T-cell (primary cell): ENCODE measurements at regions not wholly inside any gene's neighbourhood (a gene's known extent, or its start where the extent isn't known, plus 50 kb on each side); places are given as distances from the start of the nearest gene placed in this dataset.
"Not testable (repeated sequence)": the region's sequence is repeated elsewhere in the genome, so short reads cannot be mapped to it uniquely, and the experiment has no call there.

Experiments
- ATAC-seq, 4 experiments: fragments of 200-7000 bp in 3 of 4; fragments of 150-1000 bp in 1 of 4; cut with Tn5 transposase; replicated peaks in 1 of 4; 1 replicate in 3 of 4; 2 replicates in 1 of 4; pipeline ENCODE4 v1.10.0; 2021; ENCODE audit warnings: moderate library complexity in 3 of 4, mild to moderate bottlenecking in 2 of 4, moderate number of reproducible peaks in 1 of 4
- CTCF ChIA-PET, 2 donors: fragments of 300-600 bp; sonication (Branson Sonifier 250); formaldehyde crosslinking; loops; one replicate each; lab custom pipeline; 2022; ENCODE audit warnings: antibody characterized with exemption in 2 of 2; lab: Charles Lee
- POLR2A ChIA-PET, 2 donors: fragments of 300-600 bp; sonication (Branson Sonifier 250); formaldehyde crosslinking; loops; one replicate each; lab custom pipeline; 2022; ENCODE audit warnings: antibody characterized with exemption in 2 of 2; lab: Charles Lee
- DNase-seq, 35 experiments: peaks; one replicate each; pipeline versions ENCODE4 v3.0.0 to v3.0.0-alpha.2; 2013 to 2023
- H3K27ac ChIP-seq: one replicate; pipeline ENCODE4 v1.5.1; 2013; ENCODE audit warnings: low read length
- H3K27me3 ChIP-seq, 2 experiments: replicated peaks in 1 of 2; 1 replicate in 1 of 2; 2 replicates in 1 of 2; pipeline versions ENCODE4 v1.6.1 to v1.7.0; 2013; ENCODE audit warnings: low read length in 1 of 2, mixed read lengths in 1 of 2; ENCODE audit not compliant: control insufficient read depth in 2 of 2, insufficient read depth in 2 of 2; ENCODE audit errors: extremely low read depth in 1 of 2
- H3K36me3 ChIP-seq, 2 donors: 1 replicate in 1 of 2; 2 replicates in 1 of 2; pipeline versions ENCODE4 v1.6.1 to v1.7.0; 2013; ENCODE audit warnings: low read length in 1 of 2; ENCODE audit not compliant: control insufficient read depth in 2 of 2, insufficient read depth in 1 of 2; ENCODE audit errors: extremely low read depth in 1 of 2
- H3K4me1 ChIP-seq, 2 experiments: 1 replicate in 1 of 2; 2 replicates in 1 of 2; pipeline versions ENCODE4 v1.6.1 to v1.7.0; 2013; ENCODE audit warnings: low read length in 2 of 2, mixed read lengths in 1 of 2; ENCODE audit not compliant: insufficient read depth in 2 of 2, control insufficient read depth in 1 of 2; ENCODE audit errors: extremely low read depth in 1 of 2
- H3K4me3 ChIP-seq, 2 donors: 1 replicate in 1 of 2; 2 replicates in 1 of 2; pipeline versions ENCODE4 v1.5.1 to v1.7.0; 2013; ENCODE audit warnings: mild to moderate bottlenecking in 2 of 2, low read length in 1 of 2, moderate library complexity in 1 of 2; ENCODE audit not compliant: control insufficient read depth in 1 of 2; ENCODE audit errors: extremely low read depth in 1 of 2
- H3K9me3 ChIP-seq: 2 replicates; pipeline ENCODE4 v1.7.0; 2013
- H3K27ac Mint-ChIP-seq, 2 donors: one replicate each; pipeline ENCODE4 v1.8.0; 2020 to 2021; ENCODE audit warnings: mild to moderate bottlenecking in 2 of 2, mixed read lengths in 2 of 2
- H3K27me3 Mint-ChIP-seq, 2 donors: one replicate each; pipeline ENCODE4 v1.8.0; 2021 to 2022; ENCODE audit warnings: mixed read lengths in 2 of 2
- H3K36me3 Mint-ChIP-seq: one replicate; pipeline ENCODE4 v1.8.0; 2021; ENCODE audit warnings: mixed read lengths
- H3K4me1 Mint-ChIP-seq, 3 donors: one replicate each; pipeline ENCODE4 v1.8.0; 2020 to 2022; ENCODE audit warnings: mixed read lengths in 3 of 3, mild to moderate bottlenecking in 1 of 3
- H3K4me3 Mint-ChIP-seq, 3 donors: one replicate each; pipeline ENCODE4 v1.8.0; 2020 to 2022; ENCODE audit warnings: mild to moderate bottlenecking in 3 of 3, mixed read lengths in 3 of 3, moderate library complexity in 3 of 3
- H3K9me3 Mint-ChIP-seq, 3 donors: one replicate each; pipeline ENCODE4 v1.8.0; 2020 to 2022; ENCODE audit warnings: mixed read lengths in 3 of 3
- WGBS: methylation state at CpG from one replicate; pipeline ENCODE4 v1.1.5; 2013; ENCODE audit warnings: missing lambda C conversion rate; ENCODE audit not compliant: insufficient coverage; 5-methylcytosine and 5-hydroxymethylcytosine counted together

DNA sequence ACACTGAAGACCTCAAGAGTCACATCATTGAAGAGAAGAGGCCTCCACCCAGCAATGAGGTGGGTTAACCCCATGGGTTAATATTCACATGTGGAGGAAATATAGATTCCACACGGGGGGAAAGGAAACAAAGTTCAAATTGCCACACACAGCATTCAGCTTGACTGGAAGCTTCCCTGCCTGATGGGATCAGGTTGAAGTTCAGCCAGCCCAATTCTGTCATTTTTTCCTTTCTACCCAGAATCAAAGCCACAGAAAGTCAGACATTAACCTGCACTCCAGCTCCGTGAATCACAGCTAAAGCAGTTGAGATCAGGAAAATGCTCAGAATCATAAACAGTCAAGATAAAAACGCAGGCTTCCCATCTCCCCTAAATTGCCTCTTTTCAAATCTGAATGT is 208.7 kb upstream of the OBI1 start:
- no peak overlapping the region for H3K4me3 Mint-ChIP-seq
- H3K4me1 Mint-ChIP-seq, result no peaks in the 10 kb centered on the region
- POLR2A ChIA-PET, result no interaction called here

DNA sequence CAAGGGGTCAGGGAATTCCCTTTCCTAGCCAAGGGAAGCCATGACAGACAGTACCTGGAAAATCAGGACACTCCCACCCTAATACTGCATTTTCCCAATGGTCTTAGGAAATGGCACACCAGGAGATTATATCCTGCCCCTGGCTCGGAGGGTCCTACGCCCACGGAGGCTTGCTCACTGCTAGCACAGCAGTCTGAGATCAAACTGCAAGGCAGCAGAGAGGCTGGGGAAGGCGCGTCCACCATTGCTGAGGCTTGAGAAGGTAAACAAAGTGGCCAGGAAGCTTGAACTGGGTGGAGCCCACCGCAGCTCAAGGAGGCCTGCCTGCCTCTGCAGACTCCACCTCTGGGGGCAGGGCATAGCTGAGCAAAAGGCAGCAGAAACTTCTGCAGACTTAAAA is 207.1 kb upstream of the OBI1 start:
- H3K27ac Mint-ChIP-seq, H3K4me1 Mint-ChIP-seq, H3K36me3 Mint-ChIP-seq, H3K4me1 ChIP-seq, CTCF ChIA-PET, H3K4me3 Mint-ChIP-seq, H3K27me3 Mint-ChIP-seq, H3K4me3 ChIP-seq, DNase-seq, H3K36me3 ChIP-seq, H3K9me3 Mint-ChIP-seq, H3K27ac ChIP-seq, H3K27me3 ChIP-seq, POLR2A ChIA-PET, ATAC-seq, H3K9me3 ChIP-seq: not testable (repeated sequence)
- WGBS, result 69% methylated on average over 3 of the region's 6 CpGs

More for the DNA sequence above, 208.7 kb upstream of the OBI1 start:
- H3K27ac ChIP-seq, result no peak overlapping the region
- H3K36me3 ChIP-seq, result no peaks in the 10 kb centered on the region
- DNase-seq, result no peak
- H3K9me3 ChIP-seq, result no peaks in the 10 kb centered on the region
- Mint-ChIP-seq H3K9me3 (no peaks in the 10 kb centered on the region), H3K27me3 (peaks cover 2 to 8% of the 10 kb centered on the region in 2 donors), H3K27ac (no peak overlapping the region), H3K36me3 (no peaks in the 10 kb centered on the region)
- no peak overlapping the region for H3K4me3 ChIP-seq
- H3K4me1 ChIP-seq, result no peaks in the 10 kb centered on the region
- 88% methylated on average over 1 of the region's 3 CpGs for WGBS
- no peaks in the 10 kb centered on the region for H3K27me3 ChIP-seq
- CTCF ChIA-PET, result no interaction called here
- no peak for ATAC-seq

DNA sequence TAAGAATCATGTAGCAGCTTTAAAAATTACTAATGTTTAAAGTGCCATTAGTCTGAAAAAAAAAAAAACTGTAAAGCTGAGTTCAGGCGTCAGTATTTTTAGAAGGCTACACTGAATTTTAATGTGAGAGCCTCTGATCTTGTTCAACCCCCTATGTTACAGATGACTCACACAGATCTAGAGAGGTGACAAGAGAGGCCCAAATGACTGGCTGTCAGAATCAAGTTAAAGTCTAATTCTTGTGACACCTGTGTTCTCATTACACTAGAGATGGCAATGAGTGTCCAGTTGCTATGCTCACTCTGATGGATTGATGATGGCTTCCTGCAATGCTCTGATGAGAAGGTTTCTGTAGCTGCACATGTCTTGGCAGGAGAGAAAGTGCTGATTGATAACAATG is 203.5 kb upstream of the OBI1 start:
- Mint-ChIP-seq H3K4me3 (no peak overlapping the region), H3K4me1 (no peaks in the 10 kb centered on the region), H3K27ac (no peak overlapping the region), H3K9me3 (peaks cover 0 to 8% (median 0%) of the 10 kb centered on the region in 3 donors), H3K36me3 (no peaks in the 10 kb centered on the region), H3K27me3 (peaks cover 2 to 5% of the 10 kb centered on the region in 2 donors)
- no CpG with 5 or more reads among the region's 1 CpG for WGBS
- ChIA-PET CTCF (no interaction called here), POLR2A (interaction anchor here in 1 of 2 donors (0.5 kb wide), 1 partner anchor 1032 kb away, joined by 15 read pairs; no protein-coding TSS in a partner anchor)
- Histone ChIP-seq H3K4me3 (no peak overlapping the region), H3K4me1 (no peaks in the 10 kb centered on the region), H3K36me3 (no peaks in the 10 kb centered on the region), H3K27ac (no peak overlapping the region), H3K9me3 (no peaks in the 10 kb centered on the region), H3K27me3 (no peaks in the 10 kb centered on the region)
- DNase-seq, result no peak
- ATAC-seq, result no peak

DNA sequence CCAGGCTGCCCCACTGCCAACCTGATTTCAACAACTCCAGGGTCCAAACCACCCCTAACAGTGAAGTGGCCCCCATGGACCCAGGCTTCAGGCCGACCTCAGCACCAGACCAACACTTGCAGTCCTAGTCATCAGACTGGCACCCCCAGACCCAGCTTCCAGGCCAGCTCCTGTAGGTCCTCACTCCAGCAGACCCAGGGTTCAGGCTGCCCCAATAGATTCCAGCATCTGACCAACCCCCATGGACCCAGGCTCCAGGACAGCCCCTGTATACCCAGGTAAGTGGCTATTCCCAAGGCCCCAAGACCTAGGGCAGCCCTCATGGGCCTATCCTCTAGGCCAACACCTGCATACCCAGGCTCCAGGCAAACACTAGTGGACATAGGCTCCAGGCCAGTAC is 193.8 kb upstream of the OBI1 start:
- ATAC-seq, result no peak
- no peak overlapping the region for H3K27ac Mint-ChIP-seq

DNA sequence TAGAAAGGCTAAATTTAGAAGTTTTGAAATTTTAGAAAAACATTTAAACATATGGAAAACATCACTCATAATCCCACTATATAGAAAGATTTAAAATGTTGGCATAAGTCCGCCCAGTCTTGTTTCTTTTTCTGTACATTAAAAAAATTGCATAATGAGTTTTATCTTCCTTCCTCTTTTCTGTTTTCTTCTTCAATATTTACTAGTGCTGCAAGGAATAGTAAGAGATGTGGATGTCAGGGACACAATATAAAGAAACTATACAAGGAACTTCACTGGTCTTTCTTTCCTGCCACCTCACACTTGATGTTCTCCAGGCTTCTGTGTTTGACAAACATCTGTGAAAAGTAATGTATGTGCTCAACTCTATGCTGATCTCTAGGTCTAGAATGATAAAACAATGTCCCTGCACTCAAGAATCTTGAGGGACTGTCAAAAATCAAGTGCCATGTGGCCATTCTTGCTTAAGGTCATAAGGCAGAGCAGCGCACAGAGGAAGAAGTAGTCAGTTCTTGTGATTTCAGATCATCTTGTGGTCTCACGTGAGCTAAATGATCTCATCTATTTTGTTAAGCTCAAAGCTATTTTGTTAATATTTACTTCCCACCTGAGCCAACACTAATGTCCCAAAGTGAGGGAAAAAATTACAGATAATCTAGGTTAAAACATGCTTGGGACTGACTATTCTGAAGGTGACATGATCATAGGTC is 186.9 kb upstream of the OBI1 start:
- ChIA-PET CTCF (no interaction called here), POLR2A (no interaction called here)
- ATAC-seq (no peak), DNase-seq (no peak)
- Histone ChIP-seq H3K27me3 (peaks cover 0 to 2% of the 10 kb centered on the region in 2 experiments), H3K36me3 (no peaks in the 10 kb centered on the region), H3K4me1 (no peaks in the 10 kb centered on the region), H3K9me3 (no peaks in the 10 kb centered on the region), H3K4me3 (no peak overlapping the region), H3K27ac (no peak overlapping the region)
- H3K4me1 Mint-ChIP-seq, result no peaks in the 10 kb centered on the region
- H3K9me3 Mint-ChIP-seq, result no peaks in the 10 kb centered on the region
- no peak overlapping the region for H3K4me3 Mint-ChIP-seq
- H3K36me3 Mint-ChIP-seq, result no peaks in the 10 kb centered on the region
- WGBS, result no CpG with 5 or more reads among the region's 3 CpGs
- H3K27me3 Mint-ChIP-seq, result peaks cover 0 to 13% of the 10 kb centered on the region in 2 donors
- no peak overlapping the region for H3K27ac Mint-ChIP-seq

More for the DNA sequence above, 193.8 kb upstream of the OBI1 start:
- Histone ChIP-seq H3K27me3 (no peaks in the 10 kb centered on the region), H3K36me3 (no peaks in the 10 kb centered on the region), H3K27ac (no peak overlapping the region), H3K4me3 (no peak overlapping the region), H3K9me3 (no peaks in the 10 kb centered on the region), H3K4me1 (no peaks in the 10 kb centered on the region)
- H3K4me1 Mint-ChIP-seq, result no peaks in the 10 kb centered on the region
- H3K27me3 Mint-ChIP-seq, result peaks cover 0 to 3% of the 10 kb centered on the region in 2 donors
- ChIA-PET CTCF (no interaction called here), POLR2A (no interaction called here)
- no peak for DNase-seq
- 89% methylated on average over 1 of the region's 1 CpG for WGBS
- H3K9me3 Mint-ChIP-seq, result peaks cover 6 to 16% (median 14%) of the 10 kb centered on the region in 3 donors
- H3K36me3 Mint-ChIP-seq, result no peaks in the 10 kb centered on the region
- H3K4me3 Mint-ChIP-seq, result no peak overlapping the region

DNA sequence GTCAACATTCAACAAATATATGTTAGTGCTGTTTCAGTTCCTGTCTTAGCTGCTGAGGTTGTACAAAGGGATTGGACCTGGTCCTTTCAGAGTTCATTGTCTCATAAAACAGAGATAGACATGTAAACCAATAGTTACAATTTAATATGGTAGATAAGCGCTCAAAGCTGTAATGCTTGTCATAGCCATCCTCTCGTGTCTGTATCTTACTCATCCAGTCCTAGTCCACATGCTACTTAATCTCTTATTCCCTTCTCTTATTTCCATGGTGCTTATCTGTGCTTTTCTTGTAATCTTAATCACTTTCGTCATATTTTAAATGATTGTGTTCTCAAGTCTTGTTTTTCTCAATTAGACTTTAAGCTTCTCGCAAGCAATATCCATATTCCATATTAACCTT is 185.2 kb upstream of the OBI1 start:
- no peak for ATAC-seq
- Histone ChIP-seq H3K4me1 (no peaks in the 10 kb centered on the region), H3K9me3 (no peaks in the 10 kb centered on the region), H3K36me3 (no peaks in the 10 kb centered on the region), H3K4me3 (no peak overlapping the region), H3K27me3 (peaks cover 0 to 2% of the 10 kb centered on the region in 2 experiments), H3K27ac (no peak overlapping the region)
- Mint-ChIP-seq H3K9me3 (no peaks in the 10 kb centered on the region), H3K27ac (no peak overlapping the region), H3K4me3 (no peak overlapping the region), H3K27me3 (peaks cover 0 to 13% of the 10 kb centered on the region in 2 donors), H3K4me1 (no peaks in the 10 kb centered on the region), H3K36me3 (no peaks in the 10 kb centered on the region)
- POLR2A ChIA-PET, result no interaction called here
- WGBS, result no CpG with 5 or more reads among the region's 4 CpGs
- no peak for DNase-seq
- CTCF ChIA-PET, result no interaction called here
